Embryonic facial prominence (tissue), 1 donor: ENCODE measurements at regions not wholly inside any gene's neighbourhood (a gene's known extent, or its start where the extent isn't known, plus 50 kb on each side); places are given as distances from the start of the nearest gene placed in this dataset.
"Not testable (repeated sequence)": the region's sequence is repeated elsewhere in the genome, so short reads cannot be mapped to it uniquely, and the experiment has no call there.

Source experiments
- DNase-seq: peaks from one replicate; pipeline ENCODE4 v3.0.0-alpha.2; 2016; ENCODE audit errors: extremely low spot score

- DNase-seq = no peak
These were observed 217.6 kb upstream of the THUMPD2 start for GRCh38 chr2:39996653-39997080.

- no peak for DNase-seq
These were observed 216.1 kb upstream of the THUMPD2 start for GRCh38 chr2:39995005-39995737.

- no peak for DNase-seq
These were observed 215.1 kb upstream of the THUMPD2 start for GRCh38 chr2:39994151-39994550.

GRCh38 chr2:39991298-39991697 lies 212.2 kb upstream of the THUMPD2 start:
- DNase-seq = no peak

- DNase-seq = no peak
These were observed 211.4 kb upstream of the THUMPD2 start for GRCh38 chr2:39990335-39990900.

- DNase-seq = no peak
These were observed 210.8 kb upstream of the THUMPD2 start for GRCh38 chr2:39989888-39990287.

GRCh38 chr2:39981883-39982311 lies 202.8 kb upstream of the THUMPD2 start:
- no peak for DNase-seq

- no peak for DNase-seq
These were observed 196.5 kb upstream of the THUMPD2 start for GRCh38 chr2:39975476-39976020.

- no peak for DNase-seq
These were observed 189.0 kb upstream of the THUMPD2 start for GRCh38 chr2:39968037-39968436.

GRCh38 chr2:39960681-39961080 lies 181.6 kb upstream of the THUMPD2 start:
- not testable (repeated sequence) for DNase-seq

- no peak for DNase-seq
These were observed 175.3 kb upstream of the THUMPD2 start for GRCh38 chr2:39954346-39954745.

- no peak for DNase-seq
These were observed 170.1 kb upstream of the THUMPD2 start for GRCh38 chr2:39949131-39949530.

GRCh38 chr2:39948016-39948719 lies 169.1 kb upstream of the THUMPD2 start:
- no peak for DNase-seq

- no peak for DNase-seq
These were observed 168.4 kb upstream of the THUMPD2 start for GRCh38 chr2:39947294-39948015.

- DNase-seq = no peak
These were observed 163.9 kb upstream of the THUMPD2 start for GRCh38 chr2:39942950-39943349.

GRCh38 chr2:39938035-39938835 lies 159.2 kb upstream of the THUMPD2 start:
- no peak for DNase-seq

- no peak for DNase-seq
These were observed 158.6 kb upstream of the THUMPD2 start for GRCh38 chr2:39937621-39938020.

- no peak for DNase-seq
These were observed 155.8 kb upstream of the THUMPD2 start for GRCh38 chr2:39934851-39935250.

GRCh38 chr2:39933196-39933595 lies 154.1 kb upstream of the THUMPD2 start:
- DNase-seq = no peak

GRCh38 chr2:39932198-39932597 lies 153.1 kb upstream of the THUMPD2 start:
- DNase-seq = no peak
